Parathyroid adenoma (tissue), 2 donors: ENCODE measurements at regions not wholly inside any gene's neighbourhood (a gene's known extent, or its start where the extent isn't known, plus 50 kb on each side); places are given as distances from the start of the nearest gene placed in this dataset.

ENCODE experiments used
- H2AFZ ChIP-seq: fragments of 300-600 bp; sonication (generic); one replicate; pipeline ENCODE4 v1.7.0; 2017; ENCODE audit warnings: antibody characterized with exemption, mild to moderate bottlenecking
- H3K27ac ChIP-seq: fragments of 300-600 bp; sonication (generic); one replicate; pipeline ENCODE4 v1.7.0; 2017
- H3K27me3 ChIP-seq: fragments of 300-600 bp; sonication (generic); one replicate; pipeline ENCODE4 v1.7.0; 2017; ENCODE audit warnings: low read length; ENCODE audit not compliant: control insufficient read depth, insufficient read depth
- H3K36me3 ChIP-seq: fragments of 300-600 bp; sonication (generic); one replicate; pipeline ENCODE4 v1.7.0; 2017; ENCODE audit warnings: low read length; ENCODE audit not compliant: control insufficient read depth, insufficient read depth
- H3K4me1 ChIP-seq: fragments of 300-600 bp; sonication (generic); one replicate; pipeline ENCODE4 v1.7.0; 2017; ENCODE audit warnings: control low read depth
- H3K4me2 ChIP-seq: fragments of 300-600 bp; sonication (generic); one replicate; pipeline ENCODE4 v1.7.0; 2017; ENCODE audit warnings: low read length
- H3K4me3 ChIP-seq: fragments of 300-600 bp; sonication (generic); one replicate; pipeline ENCODE4 v1.7.0; 2017; ENCODE audit warnings: low read depth, low read length
- H3K79me2 ChIP-seq: fragments of 300-600 bp; sonication (generic); one replicate; pipeline ENCODE4 v1.7.0; 2017; ENCODE audit warnings: control low read depth
- H3K9ac ChIP-seq: fragments of 300-600 bp; sonication (generic); one replicate; pipeline ENCODE4 v1.7.0; 2017; ENCODE audit warnings: mild to moderate bottlenecking
- H3K9me3 ChIP-seq: fragments of 300-600 bp; sonication (generic); one replicate; pipeline ENCODE4 v1.7.0; 2017; ENCODE audit warnings: low read length; ENCODE audit not compliant: control insufficient read depth
- TF ChIP-seq, protein P1 (sequence below): fragments of 300-600 bp; sonication (generic); IDR thresholded peaks from one replicate; pipeline ENCODE4 v1.7.0; 2017; ENCODE audit warnings: antibody characterized with exemption, mild to moderate bottlenecking
- donor health status: primary hyperparathyroidism.

DNA sequence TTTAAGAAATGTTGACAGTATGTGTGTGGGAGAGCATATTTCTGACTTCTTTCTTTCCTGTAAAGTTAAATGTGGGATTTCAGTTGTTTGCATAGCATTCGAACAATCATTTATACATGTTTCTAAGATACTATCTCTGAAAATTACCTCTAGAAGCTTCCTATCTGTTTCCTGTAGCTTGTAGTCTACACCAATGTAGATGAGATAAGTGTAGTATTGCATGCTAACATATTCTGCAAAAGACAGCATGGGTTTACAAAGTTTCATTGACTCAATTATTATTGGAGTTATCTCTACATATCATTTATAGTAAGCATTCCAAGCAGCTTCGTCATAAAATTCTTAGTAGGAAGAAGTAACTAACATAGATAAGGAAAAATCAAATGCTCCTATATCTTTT, 98.9 kb upstream of the DPYD start:
- H3K4me3 ChIP-seq: no peak overlapping the region
- H3K79me2 ChIP-seq: no peaks in the 10 kb centered on the region
- H2AFZ ChIP-seq: no peak overlapping the region
- TF ChIP-seq, protein P1, sequence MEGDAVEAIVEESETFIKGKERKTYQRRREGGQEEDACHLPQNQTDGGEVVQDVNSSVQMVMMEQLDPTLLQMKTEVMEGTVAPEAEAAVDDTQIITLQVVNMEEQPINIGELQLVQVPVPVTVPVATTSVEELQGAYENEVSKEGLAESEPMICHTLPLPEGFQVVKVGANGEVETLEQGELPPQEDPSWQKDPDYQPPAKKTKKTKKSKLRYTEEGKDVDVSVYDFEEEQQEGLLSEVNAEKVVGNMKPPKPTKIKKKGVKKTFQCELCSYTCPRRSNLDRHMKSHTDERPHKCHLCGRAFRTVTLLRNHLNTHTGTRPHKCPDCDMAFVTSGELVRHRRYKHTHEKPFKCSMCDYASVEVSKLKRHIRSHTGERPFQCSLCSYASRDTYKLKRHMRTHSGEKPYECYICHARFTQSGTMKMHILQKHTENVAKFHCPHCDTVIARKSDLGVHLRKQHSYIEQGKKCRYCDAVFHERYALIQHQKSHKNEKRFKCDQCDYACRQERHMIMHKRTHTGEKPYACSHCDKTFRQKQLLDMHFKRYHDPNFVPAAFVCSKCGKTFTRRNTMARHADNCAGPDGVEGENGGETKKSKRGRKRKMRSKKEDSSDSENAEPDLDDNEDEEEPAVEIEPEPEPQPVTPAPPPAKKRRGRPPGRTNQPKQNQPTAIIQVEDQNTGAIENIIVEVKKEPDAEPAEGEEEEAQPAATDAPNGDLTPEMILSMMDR: no peak
- H3K9me3 ChIP-seq: no peaks in the 10 kb centered on the region
- H3K36me3 ChIP-seq: no peaks in the 10 kb centered on the region
- no peaks in the 10 kb centered on the region for H3K27me3 ChIP-seq
- no peak overlapping the region for H3K27ac ChIP-seq
- no peak overlapping the region for H3K4me2 ChIP-seq
- no peak overlapping the region for H3K9ac ChIP-seq
- no peaks in the 10 kb centered on the region for H3K4me1 ChIP-seq

GRCh38 chr1:98018074-98018473, 97.2 kb upstream of the DPYD start:
- Histone ChIP-seq H3K4me1 (no peaks in the 10 kb centered on the region), H3K79me2 (no peaks in the 10 kb centered on the region), H3K4me2 (no peak overlapping the region), H2AFZ (no peak overlapping the region), H3K9me3 (no peaks in the 10 kb centered on the region), H3K27ac (no peak overlapping the region), H3K9ac (no peak overlapping the region), H3K4me3 (no peak overlapping the region), H3K36me3 (no peaks in the 10 kb centered on the region), H3K27me3 (no peaks in the 10 kb centered on the region)
- TF ChIP-seq, protein P1: no peak

- no peaks in the 10 kb centered on the region for H3K4me1 ChIP-seq
- no peaks in the 10 kb centered on the region for H3K36me3 ChIP-seq
- no peak overlapping the region for H3K27ac ChIP-seq
- H3K9me3 ChIP-seq: no peaks in the 10 kb centered on the region
- TF ChIP-seq, protein P1: no peak
- H3K27me3 ChIP-seq: no peaks in the 10 kb centered on the region
- no peak overlapping the region for H3K4me3 ChIP-seq
- no peak overlapping the region for H2AFZ ChIP-seq
- H3K79me2 ChIP-seq: no peaks in the 10 kb centered on the region
- no peak overlapping the region for H3K4me2 ChIP-seq
- H3K9ac ChIP-seq: no peak overlapping the region
Measured at GRCh38 chr1:98017184-98017583, 96.3 kb upstream of the DPYD start.

- no peak overlapping the region for H3K4me2 ChIP-seq
- no peak overlapping the region for H3K4me3 ChIP-seq
- no peaks in the 10 kb centered on the region for H3K36me3 ChIP-seq
- TF ChIP-seq, protein P1: no peak
- H3K79me2 ChIP-seq: no peaks in the 10 kb centered on the region
- H3K27me3 ChIP-seq: no peaks in the 10 kb centered on the region
- no peaks in the 10 kb centered on the region for H3K9me3 ChIP-seq
- H3K27ac ChIP-seq: no peak overlapping the region
- H2AFZ ChIP-seq: no peak overlapping the region
- no peaks in the 10 kb centered on the region for H3K4me1 ChIP-seq
- H3K9ac ChIP-seq: no peak overlapping the region
Measured at GRCh38 chr1:98008373-98008772, 87.5 kb upstream of the DPYD start.

DNA sequence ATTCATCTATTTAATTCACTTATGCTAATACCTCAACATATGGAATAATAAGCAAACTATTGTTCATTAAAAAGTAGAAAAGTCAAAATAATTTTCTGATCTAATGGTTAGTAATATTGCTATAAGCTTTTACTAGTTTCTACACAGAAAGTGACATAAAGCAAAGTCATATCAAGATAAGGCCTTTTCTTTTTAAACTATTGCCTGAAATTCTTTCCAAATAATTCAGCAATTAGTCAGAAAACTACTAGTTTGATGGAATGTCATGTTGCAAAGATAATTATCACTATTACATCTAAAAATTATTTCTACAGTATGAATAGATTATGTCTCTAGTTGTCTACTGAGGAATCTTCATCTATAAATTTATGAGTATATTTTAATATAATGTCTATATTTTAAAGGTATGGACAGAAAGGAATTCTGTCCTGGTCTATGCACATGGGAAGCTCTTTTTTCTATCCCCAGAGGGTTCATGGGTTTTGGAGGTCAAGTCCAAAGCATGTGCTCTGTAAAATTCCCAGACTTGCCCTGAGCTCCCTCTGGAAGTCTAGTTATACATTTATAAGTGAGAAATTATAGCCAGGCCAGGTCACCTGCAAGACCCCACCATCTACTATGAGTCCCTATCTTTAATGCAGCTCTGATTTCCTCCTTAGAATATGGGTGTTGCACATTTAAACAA, 84.6 kb upstream of the DPYD start:
- H3K9me3 ChIP-seq: no peaks in the 10 kb centered on the region
- no peaks in the 10 kb centered on the region for H3K4me1 ChIP-seq
- H3K27ac ChIP-seq: no peak overlapping the region
- H3K36me3 ChIP-seq: no peaks in the 10 kb centered on the region
- no peaks in the 10 kb centered on the region for H3K27me3 ChIP-seq
- no peak overlapping the region for H2AFZ ChIP-seq
- TF ChIP-seq, protein P1: no peak
- H3K4me3 ChIP-seq: no peak overlapping the region
- no peak overlapping the region for H3K4me2 ChIP-seq
- no peaks in the 10 kb centered on the region for H3K79me2 ChIP-seq
- H3K9ac ChIP-seq: no peak overlapping the region
